Spleen (tissue), 11 donors: ENCODE measurements at regions not wholly inside any gene's neighbourhood (a gene's known extent, or its start where the extent isn't known, plus 50 kb on each side); places are given as distances from the start of the nearest gene placed in this dataset.
A peak's percentile ranks its signal among the peaks of the same experiment; 100 is the strongest.
"Not testable (repeated sequence)": the region's sequence is repeated elsewhere in the genome, so short reads cannot be mapped to it uniquely, and the experiment has no call there.

Experiments
- DNase-seq: peaks from one replicate; pipeline ENCODE4 v3.0.0-alpha.2; 2020
- H3K27ac ChIP-seq, 8 donors: fragments of 200-600 bp; sonication (generic) in 7 of 8; 1 replicate in 4 of 8; 2 replicates in 4 of 8; pipeline versions ENCODE4 v1.5.0 to v1.8.0; 2016 to 2021; ENCODE audit warnings: inconsistent platforms in 4 of 8, mild to moderate bottlenecking in 4 of 8, moderate library complexity in 1 of 8
- H3K27me3 ChIP-seq, 7 donors: fragments of 200-600 bp; sonication (generic) in 6 of 7; replicated peaks in 1 of 7; 1 replicate in 4 of 7; 2 replicates in 3 of 7; pipeline versions ENCODE4 v1.5.0 to v1.8.0; 2016 to 2021; ENCODE audit warnings: inconsistent platforms in 3 of 7, mild to moderate bottlenecking in 1 of 7
- H3K36me3 ChIP-seq, 6 donors: fragments of 200-600 bp; sonication (generic) in 5 of 6; 1 replicate in 4 of 6; 2 replicates in 2 of 6; pipeline versions ENCODE4 v1.5.0 to v1.8.0; 2016 to 2021; ENCODE audit warnings: inconsistent platforms in 2 of 6
- H3K4me1 ChIP-seq, 6 donors: fragments of 200-600 bp; sonication (generic) in 5 of 6; 1 replicate in 3 of 6; 2 replicates in 3 of 6; pipeline versions ENCODE4 v1.5.0 to v1.8.0; 2016 to 2021; ENCODE audit warnings: inconsistent platforms in 3 of 6
- H3K4me3 ChIP-seq, 8 donors: fragments of 200-600 bp; sonication (generic) in 7 of 8; 1 replicate in 4 of 8; 2 replicates in 4 of 8; pipeline versions ENCODE4 v1.5.0 to v1.8.0; 2016 to 2021; ENCODE audit warnings: inconsistent platforms in 4 of 8, mild to moderate bottlenecking in 4 of 8, moderate library complexity in 2 of 8
- H3K9me3 ChIP-seq, 8 donors: fragments of 200-600 bp; sonication (generic) in 7 of 8; 1 replicate in 4 of 8; 2 replicates in 4 of 8; pipeline versions ENCODE4 v1.5.0 to v1.8.0; 2016 to 2021; ENCODE audit warnings: inconsistent platforms in 4 of 8
- CTCF ChIP-seq, 11 experiments: fragments of 200-600 bp in 7 of 11; fragments of 450-650 bp in 4 of 11; sonication (generic) in 4 of 11; IDR thresholded peaks in 8 of 11; conservative IDR thresholded peaks in 3 of 11; 1 replicate in 7 of 11; 2 replicates in 4 of 11; pipeline versions ENCODE4 v1.4.0 to v1.8.0; 2016 to 2021; ENCODE audit warnings: antibody characterized with exemption in 11 of 11, inconsistent platforms in 4 of 11, mild to moderate bottlenecking in 1 of 11
- POLR2A ChIP-seq, 3 donors: fragments of 450-650 bp; IDR thresholded peaks; one replicate each; pipeline ENCODE4 v1.5.1; 2017; ENCODE audit warnings: antibody characterized with exemption in 3 of 3, mild to moderate bottlenecking in 1 of 3
- POLR2AphosphoS5 ChIP-seq, 3 donors: sonication (generic); formaldehyde crosslinking; IDR thresholded peaks; one replicate each; pipeline ENCODE4 v1.5.1; 2017; ENCODE audit warnings: antibody characterized with exemption in 3 of 3
- WGBS, 5 donors: extraction: QIAGEN DNeasy Blood & Tissue Kit in 3 of 5; methylation state at CpG; one replicate each; pipeline versions ENCODE4 v1.1.5 to v1.1.7; 2013 to 2018; 5-methylcytosine and 5-hydroxymethylcytosine counted together
- intact Hi-C: fragments of 100-400 bp; cut with DNase I; formaldehyde crosslinking; loops from one replicate; pipeline ENCODE4 v1.15.0; 2023; ENCODE audit warnings: low total_unique reads
- donor health status: healthy with polysubstance abuse.
- donor health status: DM: no; HTN: no; CAD: no; lungs with moderate emphysema.
- donor health status: DM: no; HTN: no; CAD: no.
- donor health status: Bipolar disorder and iron deficiency.
- donor health status: healthy.
- donor health status: DM: no; HTN: no; CAD: no.
- donor health status: DM: yes; HTN: yes; CAD: no.

GRCh38 chrX:139018436-139018835, 306.9 kb upstream of the FGF13 start:
- TF ChIP-seq POLR2AphosphoS5 (IDR thresholded peaks at IDR 0.05) (no peak), POLR2A (IDR thresholded peaks at IDR 0.05) (no peak), CTCF (IDR thresholded peaks at IDR 0.05 in 8 of 11, conservative IDR thresholded peaks at IDR 0.05 in 3 of 11) (no peak)

DNA sequence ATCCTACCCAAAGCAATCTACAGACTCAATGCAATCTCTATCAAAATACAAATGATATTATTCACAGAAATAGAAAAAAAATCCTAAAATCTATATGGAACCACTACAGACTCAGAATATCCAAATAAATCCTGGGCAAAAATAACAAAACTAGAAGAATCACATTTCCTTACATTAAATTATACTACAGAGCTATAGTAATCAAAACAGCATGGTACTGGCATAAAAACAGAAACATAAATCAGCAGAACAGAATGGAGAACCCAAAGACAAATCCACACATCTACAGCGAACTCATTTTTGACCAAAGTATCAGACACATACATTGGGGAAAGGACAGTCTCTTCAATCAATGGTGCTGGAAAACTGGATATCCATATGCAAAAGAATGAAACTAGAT, 304.1 kb upstream of the FGF13 start:
- intact Hi-C loops, result no loop called here
- TF ChIP-seq POLR2AphosphoS5 (IDR thresholded peaks at IDR 0.05) (no peak), CTCF (IDR thresholded peaks at IDR 0.05 in 8 of 11, conservative IDR thresholded peaks at IDR 0.05 in 3 of 11) (no peak), POLR2A (IDR thresholded peaks at IDR 0.05) (no peak)
- no peak overlapping the region for H3K4me3 ChIP-seq
- no peak for DNase-seq
- H3K36me3 ChIP-seq, result no peaks in the 10 kb centered on the region
- 81 to 100% (median 90%) methylated on average over 1 of the region's 1 CpG for WGBS, 5 donors
- H3K27ac ChIP-seq, result no peak overlapping the region
- no peaks in the 10 kb centered on the region for H3K27me3 ChIP-seq
- no peaks in the 10 kb centered on the region for H3K4me1 ChIP-seq
- peaks cover 5 to 41% (median 14%) of the 10 kb centered on the region in 8 donors for H3K9me3 ChIP-seq

More at GRCh38 chrX:139018436-139018835, 306.9 kb upstream of the FGF13 start:
- no peak for DNase-seq
- WGBS, 5 donors, result 63 to 91% (median 72%) methylated on average over 2 of the region's 2 CpGs
- no peak overlapping the region for H3K27ac ChIP-seq
- H3K9me3 ChIP-seq, result peaks cover 5 to 25% (median 9%) of the 10 kb centered on the region in 8 donors
- no peaks in the 10 kb centered on the region for H3K27me3 ChIP-seq
- no peaks in the 10 kb centered on the region for H3K36me3 ChIP-seq
- intact Hi-C loops, result no loop called here
- no peak overlapping the region for H3K4me3 ChIP-seq
- H3K4me1 ChIP-seq, result no peaks in the 10 kb centered on the region

- no peaks in the 10 kb centered on the region for H3K4me1 ChIP-seq
- DNase-seq, result no peak
- peaks cover 0 to 25% (median 7%) of the 10 kb centered on the region in 8 donors for H3K9me3 ChIP-seq
- H3K27me3 ChIP-seq, result no peaks in the 10 kb centered on the region
- intact Hi-C loops, result no loop called here
- no peak overlapping the region for H3K27ac ChIP-seq
- H3K4me3 ChIP-seq, result no peak overlapping the region
- 80 to 96% (median 85%) methylated on average over 3 to 4 of the region's 4 CpGs for WGBS, 5 donors
- TF ChIP-seq POLR2AphosphoS5 (IDR thresholded peaks at IDR 0.05) (no peak), POLR2A (IDR thresholded peaks at IDR 0.05) (no peak), CTCF (IDR thresholded peaks at IDR 0.05 in 8 of 11, conservative IDR thresholded peaks at IDR 0.05 in 3 of 11) (no peak)
- H3K36me3 ChIP-seq, result no peaks in the 10 kb centered on the region
Observed at GRCh38 chrX:139008185-139008584, 296.7 kb upstream of the FGF13 start.

DNA sequence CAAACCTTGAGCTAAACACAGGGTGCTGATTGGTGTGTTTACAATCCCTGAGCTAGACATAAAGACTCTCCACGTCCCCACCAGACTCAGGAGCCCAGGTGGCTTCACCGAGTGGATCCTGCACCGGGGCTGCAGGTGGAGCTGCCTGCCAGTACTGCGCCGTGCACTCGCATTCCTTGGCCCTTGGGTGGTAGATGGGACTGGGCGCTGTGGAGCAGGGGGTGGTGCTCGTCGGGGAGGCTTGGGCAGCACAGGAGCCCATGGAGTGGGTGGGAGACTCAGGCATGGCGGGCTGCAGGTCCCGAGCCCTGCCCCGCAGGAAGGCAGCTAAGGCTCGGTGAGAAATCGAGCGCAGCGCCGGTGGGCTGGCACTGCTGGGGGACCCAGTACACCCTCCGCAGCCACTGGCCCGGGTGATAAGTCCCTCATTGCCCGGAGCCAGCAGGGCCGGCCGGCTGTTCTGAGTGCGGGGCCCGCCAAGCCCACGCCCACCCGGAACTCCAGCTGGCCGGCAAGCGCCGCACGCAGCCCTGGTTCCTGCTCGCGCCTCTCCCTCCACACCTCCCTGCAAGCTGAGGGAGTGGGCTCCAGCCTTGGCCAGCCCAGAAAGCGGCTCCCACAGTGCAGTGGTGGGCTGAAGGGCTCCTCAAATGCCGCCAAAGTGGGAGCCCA, 292.5 kb upstream of the FGF13 start:
- H3K4me3 ChIP-seq, H3K27me3 ChIP-seq, intact Hi-C loops, H3K27ac ChIP-seq, H3K9me3 ChIP-seq, H3K4me1 ChIP-seq, H3K36me3 ChIP-seq: not testable (repeated sequence)
- WGBS, 5 donors, result 86 to 96% (median 91%) methylated on average over 1 to 23 of the region's 34 CpGs; no CpG with 5 or more reads in 1 of the 5 donors
- DNase-seq, result peak; percentile 52
